GM23248 (cell line): ENCODE measurements at regions not wholly inside any gene's neighbourhood (a gene's known extent, or its start where the extent isn't known, plus 50 kb on each side); places are given as distances from the start of the nearest gene placed in this dataset.

Experiments used
- EZH2 ChIP-seq: fragments of 200-600 bp; sonication (generic); IDR thresholded peaks from 2 replicates; pipeline ENCODE4 v1.6.1; 2018; ENCODE audit warnings: antibody characterized with exemption, mild to moderate bottlenecking; ENCODE audit not compliant: insufficient read depth, poor library complexity, severe bottlenecking
- EZH2phosphoT487 ChIP-seq: fragments of 200-600 bp; sonication (generic); IDR thresholded peaks from 2 replicates; pipeline ENCODE4 v1.6.1; 2018; ENCODE audit warnings: antibody characterized with exemption, moderate library complexity, mild to moderate bottlenecking, low read depth; ENCODE audit not compliant: insufficient read depth

DNA sequence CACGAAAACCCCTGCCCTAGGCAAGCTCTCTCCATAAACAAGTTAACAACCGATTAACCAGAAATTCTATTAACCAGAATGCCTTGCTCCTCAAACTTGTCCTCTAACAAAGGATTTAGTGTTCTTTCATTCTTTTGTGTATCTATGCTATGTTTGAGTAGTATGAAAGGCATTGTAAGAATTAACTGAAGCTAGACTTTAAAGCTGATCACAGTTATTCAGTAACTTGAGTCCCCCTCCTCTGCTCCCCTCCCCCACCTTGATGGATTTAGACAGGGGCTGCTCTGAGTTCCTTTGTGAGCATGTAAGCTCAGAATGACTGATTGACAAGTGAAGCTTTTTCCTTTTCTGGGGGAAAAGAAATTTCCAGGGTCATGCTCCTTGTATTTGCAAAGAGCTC, 257.6 kb downstream of the TTLL7 start:
- TF ChIP-seq EZH2 (no peak), EZH2phosphoT487 (no peak)
